GM18519 (cell line): ENCODE measurements at regions not wholly inside any gene's neighbourhood (a gene's known extent, or its start where the extent isn't known, plus 50 kb on each side); places are given as distances from the start of the nearest gene placed in this dataset.

Experiments
- ATAC-seq: cut with Tn5 transposase; IDR thresholded peaks from one replicate; pipeline ENCODE4 v1.9.1; 2021; ENCODE audit warnings: mild to moderate bottlenecking, moderate library complexity; ENCODE audit not compliant: unreplicated experiment, low FRiP score

DNA sequence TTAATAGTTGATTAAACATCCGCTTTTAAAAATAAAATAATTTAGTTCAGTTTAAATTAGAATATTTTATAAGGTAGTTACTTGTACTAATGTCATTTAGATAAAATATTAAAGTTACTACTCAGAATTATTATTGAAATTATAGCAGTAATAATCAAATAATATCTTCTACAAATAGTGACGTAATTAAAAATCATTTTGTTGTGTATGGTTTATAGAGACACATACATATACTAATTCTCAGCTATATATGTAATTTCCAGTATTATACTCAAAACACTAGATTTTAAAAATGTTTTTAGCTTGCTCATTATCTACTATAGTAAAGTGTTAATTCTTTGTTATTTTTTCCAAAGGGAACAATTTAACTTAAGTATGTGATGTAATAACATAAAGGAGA lies 435.2 kb upstream of the MANEA start:
- no peak for ATAC-seq

- ATAC-seq, result no peak
Measured at GRCh38 chr6:95142661-95143335, 434.5 kb upstream of the MANEA start.

DNA sequence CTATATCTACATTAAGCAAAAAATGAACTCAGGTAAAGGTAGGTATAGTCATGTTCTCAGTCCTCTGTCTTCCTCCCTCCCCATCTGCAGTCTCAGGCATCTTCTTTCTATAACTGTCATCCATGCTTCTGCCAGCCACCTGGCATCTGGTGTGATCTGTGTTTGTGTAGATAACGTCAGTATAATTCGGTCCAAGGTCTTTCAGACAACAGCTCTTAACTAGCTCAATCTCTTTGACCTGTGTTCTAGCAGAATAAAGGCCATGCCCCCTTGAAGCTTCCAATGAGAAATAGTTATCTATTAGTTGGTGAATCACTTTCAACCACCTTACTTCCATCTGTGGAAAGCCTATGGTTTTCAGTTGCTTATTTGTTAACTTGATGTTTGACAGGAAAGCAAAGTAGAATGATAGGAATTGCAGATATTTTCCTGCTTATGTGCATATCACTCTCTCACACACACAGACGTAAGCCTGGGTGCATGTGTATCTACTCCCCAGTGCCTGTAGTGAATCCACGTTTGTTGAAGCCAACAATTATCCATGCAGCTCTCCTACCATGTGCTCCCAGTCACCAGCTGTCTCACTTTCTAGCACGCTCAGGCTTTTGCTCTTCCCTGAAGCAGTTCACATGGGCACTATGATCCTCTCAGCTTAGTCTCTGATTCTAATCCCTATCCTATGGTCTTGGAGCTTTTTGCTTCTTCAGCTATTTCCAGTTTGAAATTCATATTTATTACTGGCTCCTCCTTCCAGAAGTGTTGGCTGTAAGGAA lies 433.7 kb upstream of the MANEA start:
- no peak for ATAC-seq

GRCh38 chr6:95145457-95145856 lies 431.9 kb upstream of the MANEA start:
- ATAC-seq, result no peak

GRCh38 chr6:95159557-95159956 lies 417.8 kb upstream of the MANEA start:
- no peak for ATAC-seq

DNA sequence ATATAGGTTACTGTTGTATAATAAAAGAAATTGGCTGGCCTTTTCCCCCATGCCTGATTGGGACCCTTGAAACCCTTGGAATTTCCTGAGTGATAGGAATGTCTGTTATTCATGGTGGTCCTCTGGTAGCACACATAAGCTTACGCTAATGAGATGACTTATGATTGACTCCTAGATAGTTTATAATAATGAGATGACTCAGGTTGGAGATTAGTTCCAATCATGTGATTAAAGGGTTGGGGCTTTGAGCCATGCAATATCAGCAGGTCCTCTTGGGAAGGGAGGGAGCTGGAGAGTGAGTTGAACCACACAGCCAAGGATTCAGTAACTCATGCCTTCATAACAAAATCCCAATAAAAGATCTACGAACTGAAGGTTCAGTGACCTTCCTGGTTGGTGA lies 407.6 kb upstream of the MANEA start:
- ATAC-seq, result no peak

GRCh38 chr6:95175927-95176675 lies 401.2 kb upstream of the MANEA start:
- no peak for ATAC-seq

- ATAC-seq, result no peak
Measured at GRCh38 chr6:95185874-95186273, 391.5 kb upstream of the MANEA start.

GRCh38 chr6:95186710-95187109 lies 390.6 kb upstream of the MANEA start:
- no peak for ATAC-seq

DNA sequence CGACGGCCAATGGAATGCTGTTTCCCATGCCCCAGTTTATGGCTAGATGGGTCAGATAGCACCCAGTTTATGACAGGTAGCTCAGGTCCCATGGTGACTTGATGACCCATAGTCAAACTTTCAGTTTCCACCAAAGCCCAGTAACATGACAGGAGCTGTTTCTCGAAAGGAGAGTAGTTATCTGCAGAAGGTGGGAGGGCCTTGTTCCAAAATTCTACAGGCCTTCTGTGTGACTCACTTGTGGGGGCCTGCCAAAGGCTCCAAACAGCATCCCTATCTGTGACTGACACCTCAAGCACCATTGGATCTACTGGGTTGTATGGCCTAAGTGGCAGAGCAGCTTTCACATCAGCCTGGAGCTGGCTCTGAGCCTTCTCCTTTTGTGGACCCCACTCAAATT lies 379.7 kb upstream of the MANEA start:
- ATAC-seq, result no peak

DNA sequence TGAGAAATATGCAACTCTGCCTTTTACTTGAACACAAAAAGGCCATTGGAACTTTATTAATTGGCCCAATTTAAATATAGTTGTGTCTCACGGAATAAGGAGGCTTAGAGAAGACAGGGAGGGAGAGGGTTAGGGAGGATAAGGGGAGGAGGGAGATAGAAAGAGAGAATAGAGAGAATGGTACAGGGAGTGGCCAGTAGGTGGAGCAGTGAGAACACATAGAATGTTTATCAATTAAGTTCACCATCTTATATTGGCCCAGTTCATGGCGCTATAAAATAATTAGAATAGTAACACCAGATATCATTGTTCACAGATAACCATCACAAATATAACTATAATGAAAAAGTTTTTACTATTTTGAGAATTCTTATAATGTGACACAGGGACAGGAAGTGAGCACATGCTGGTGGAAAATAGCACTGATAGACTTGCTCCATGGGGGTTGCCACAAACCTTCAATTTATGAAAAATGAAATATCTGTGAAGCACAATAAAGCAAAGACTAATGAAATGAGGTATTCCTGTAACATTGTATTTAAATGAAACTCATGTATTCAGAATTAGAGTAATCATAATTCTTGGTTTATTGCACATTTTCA lies 374.1 kb upstream of the MANEA start:
- ATAC-seq, result peak; percentile 94

- no peak for ATAC-seq
Measured at GRCh38 chr6:95204178-95204577, 373.2 kb upstream of the MANEA start.

DNA sequence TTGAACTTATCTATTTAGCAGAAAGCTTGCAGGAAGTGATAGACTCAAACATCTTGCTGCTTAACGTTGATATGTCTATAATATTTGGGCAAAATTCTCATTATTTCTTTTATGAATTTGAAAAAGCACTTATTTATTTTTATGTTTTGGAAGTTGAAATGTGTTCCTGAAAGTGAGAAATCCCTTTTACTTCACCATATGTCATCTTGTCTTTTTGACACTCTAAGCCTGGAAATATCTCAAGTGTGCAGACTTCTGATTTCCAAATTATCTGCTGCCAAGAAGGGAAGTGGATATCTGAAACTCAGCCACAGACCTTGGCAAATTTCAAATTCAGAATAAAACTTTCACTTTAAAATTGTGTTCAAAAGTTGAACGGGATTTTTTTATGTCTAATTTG lies 368.7 kb upstream of the MANEA start:
- no peak for ATAC-seq

- no peak for ATAC-seq
Measured at GRCh38 chr6:95209074-95209473, 368.3 kb upstream of the MANEA start.

- ATAC-seq, result no peak
Measured at GRCh38 chr6:95216555-95216954, 360.8 kb upstream of the MANEA start.

GRCh38 chr6:95227351-95227750 lies 350.0 kb upstream of the MANEA start:
- ATAC-seq, result no peak

DNA sequence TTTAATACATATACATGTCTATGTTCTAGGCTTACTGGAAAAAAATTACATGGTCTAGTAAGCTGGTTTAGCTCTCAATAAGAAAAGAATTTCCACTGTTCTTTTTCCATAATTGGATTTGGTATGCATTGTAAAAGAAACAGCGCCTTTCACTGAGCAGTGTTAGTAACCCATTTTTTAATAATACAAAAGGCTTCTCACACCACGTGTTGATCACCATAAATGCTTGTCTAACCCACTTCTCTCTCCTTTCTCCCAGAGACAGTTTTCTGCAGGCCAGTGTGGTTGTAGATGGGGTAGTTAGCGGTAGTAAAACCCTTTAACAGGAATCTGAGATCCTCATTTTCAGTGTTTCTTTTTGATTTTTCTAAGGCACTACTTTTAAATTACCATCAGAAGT lies 348.7 kb upstream of the MANEA start:
- no peak for ATAC-seq

GRCh38 chr6:95230071-95230740 lies 347.1 kb upstream of the MANEA start:
- no peak for ATAC-seq

- no peak for ATAC-seq
Measured at GRCh38 chr6:95231416-95231815, 345.9 kb upstream of the MANEA start.

DNA sequence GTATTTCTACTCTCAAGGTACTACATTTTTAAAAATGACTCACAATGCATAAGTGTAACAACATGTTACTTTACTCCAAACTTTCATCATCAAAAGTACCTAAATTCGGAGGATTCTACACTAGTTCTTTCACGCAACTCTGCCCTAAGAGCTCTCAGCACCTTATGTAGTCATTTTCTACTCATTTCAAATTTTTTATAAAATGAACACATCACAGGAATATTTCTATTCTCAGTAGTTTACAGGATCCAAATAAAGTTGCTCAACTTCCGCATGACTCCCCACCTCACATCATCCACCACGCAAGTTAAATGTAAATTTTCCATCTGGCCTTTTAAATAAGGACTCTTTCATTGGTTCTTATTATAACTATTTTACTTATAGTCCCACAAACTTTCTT lies 344.9 kb upstream of the MANEA start:
- ATAC-seq, result no peak

- ATAC-seq, result no peak
Measured at GRCh38 chr6:95233879-95234278, 343.5 kb upstream of the MANEA start.
